ENCODE measurements at regions not wholly inside any gene's neighbourhood (a gene's known extent, or its start where the extent isn't known, plus 50 kb on each side); places are given as distances from the start of the nearest gene placed in this dataset.

DNA sequence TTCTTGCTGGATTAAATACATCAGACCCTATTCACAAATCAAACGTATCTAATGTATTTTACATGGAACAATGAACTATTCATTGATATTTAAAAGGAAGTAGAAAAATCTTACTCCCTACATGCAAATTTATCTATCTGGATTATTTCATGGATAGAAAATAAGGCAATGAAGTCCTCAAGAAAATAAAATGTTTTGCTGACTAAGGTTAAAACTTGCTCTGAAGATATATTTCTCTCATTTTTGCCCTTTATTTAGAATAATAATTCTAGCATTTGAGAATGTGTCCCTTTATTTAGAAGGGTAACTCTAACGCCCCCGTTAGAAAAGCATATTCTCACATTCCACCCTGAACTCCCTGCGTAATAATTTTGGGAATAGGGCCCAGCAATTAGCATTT lies 627.0 kb upstream of the ZP4 start:
- H2AFZ ChIP-seq (ENCODE audit: low read length): no peak overlapping the region
- no peak overlapping the region for H3K9ac ChIP-seq (ENCODE audit: extremely low read depth, insufficient read length, low read length)
- peaks cover 13 to 14% of the 10 kb centered on the region in 2 experiments for H3K9me3 Mint-ChIP-seq
- H3K27me3 Mint-ChIP-seq (ENCODE audit: low read depth): no peaks in the 10 kb centered on the region
- H3K4me2 ChIP-seq (ENCODE audit: insufficient read depth, insufficient read length, low read length): no peak overlapping the region
- H2BK12ac ChIP-seq (ENCODE audit: insufficient read length, low read depth, low read length): no peak overlapping the region
- no peak overlapping the region for H3K18ac ChIP-seq (ENCODE audit: insufficient read length, low read depth, low read length)
- DNase-seq: no peak
- no peak overlapping the region for H4K91ac ChIP-seq (ENCODE audit: insufficient read length, low read depth, low read length)
- no peaks in the 10 kb centered on the region for H3K23me2 ChIP-seq (ENCODE audit: insufficient read length, low read depth, low read length, poor library complexity, severe bottlenecking)
- H3K36me3 Mint-ChIP-seq (ENCODE audit: insufficient read depth in 1 of 3, low read depth in 3 of 3): peaks cover 6 to 18% (median 13%) of the 10 kb centered on the region in 3 experiments; a peak in 6 of 7 replicates
- no peaks in the 10 kb centered on the region for H3K79me2 ChIP-seq (ENCODE audit: insufficient read depth, low read length)
- H3K4me1 ChIP-seq (ENCODE audit: insufficient read depth, low read length): no peaks in the 10 kb centered on the region
- WGBS (ENCODE audit: extremely low coverage, insufficient read length, low lambda C conversion rate): no CpG with 5 or more reads among the region's 4 CpGs
- no peak overlapping the region for H3K14ac ChIP-seq (ENCODE audit: insufficient read depth, low read length)
- no peak overlapping the region for H2BK5ac ChIP-seq (ENCODE audit: insufficient read length, low read length)
- no peak overlapping the region for H2BK15ac ChIP-seq (ENCODE audit: low read depth, low read length)
- no peak overlapping the region for H3K4me3 Mint-ChIP-seq
- no peak overlapping the region for H2BK20ac ChIP-seq (ENCODE audit: low read depth, low read length, poor library complexity, severe bottlenecking)
- H3K56ac ChIP-seq (ENCODE audit: insufficient read length, low read depth, low read length): no peak overlapping the region
- H3K27ac Mint-ChIP-seq: no peak overlapping the region
- no peaks in the 10 kb centered on the region for H3K9me3 ChIP-seq (ENCODE audit: control insufficient read depth, low read depth, low read length)
- H2BK120ac ChIP-seq (ENCODE audit: low read depth, low read length, poor library complexity, severe bottlenecking): no peak overlapping the region
- no peak overlapping the region for H3K4ac ChIP-seq (ENCODE audit: low read depth, low read length)
- no peak overlapping the region for H3K27ac ChIP-seq (ENCODE audit: insufficient read length, low read depth, low read length)
- no peaks in the 10 kb centered on the region for H4K20me1 ChIP-seq (ENCODE audit: control insufficient read depth, insufficient read depth, insufficient read length)
- no peaks in the 10 kb centered on the region for H3K27me3 ChIP-seq (ENCODE audit: insufficient read depth, low read length)
- TF ChIP-seq, protein P1, sequence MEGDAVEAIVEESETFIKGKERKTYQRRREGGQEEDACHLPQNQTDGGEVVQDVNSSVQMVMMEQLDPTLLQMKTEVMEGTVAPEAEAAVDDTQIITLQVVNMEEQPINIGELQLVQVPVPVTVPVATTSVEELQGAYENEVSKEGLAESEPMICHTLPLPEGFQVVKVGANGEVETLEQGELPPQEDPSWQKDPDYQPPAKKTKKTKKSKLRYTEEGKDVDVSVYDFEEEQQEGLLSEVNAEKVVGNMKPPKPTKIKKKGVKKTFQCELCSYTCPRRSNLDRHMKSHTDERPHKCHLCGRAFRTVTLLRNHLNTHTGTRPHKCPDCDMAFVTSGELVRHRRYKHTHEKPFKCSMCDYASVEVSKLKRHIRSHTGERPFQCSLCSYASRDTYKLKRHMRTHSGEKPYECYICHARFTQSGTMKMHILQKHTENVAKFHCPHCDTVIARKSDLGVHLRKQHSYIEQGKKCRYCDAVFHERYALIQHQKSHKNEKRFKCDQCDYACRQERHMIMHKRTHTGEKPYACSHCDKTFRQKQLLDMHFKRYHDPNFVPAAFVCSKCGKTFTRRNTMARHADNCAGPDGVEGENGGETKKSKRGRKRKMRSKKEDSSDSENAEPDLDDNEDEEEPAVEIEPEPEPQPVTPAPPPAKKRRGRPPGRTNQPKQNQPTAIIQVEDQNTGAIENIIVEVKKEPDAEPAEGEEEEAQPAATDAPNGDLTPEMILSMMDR (conservative IDR thresholded peaks at IDR 0.05): no peak
- H2AK5ac ChIP-seq (ENCODE audit: insufficient read length, low read length): no peak overlapping the region
- H3T11ph ChIP-seq (ENCODE audit: low read length): no peak overlapping the region
- H3K23ac ChIP-seq (ENCODE audit: insufficient read length, low read depth, low read length): no peak overlapping the region
- no peak overlapping the region for H4K5ac ChIP-seq (ENCODE audit: insufficient read length, low read depth, low read length)
- no peaks in the 10 kb centered on the region for H3K79me1 ChIP-seq (ENCODE audit: insufficient read depth, low read depth, low read length, poor library complexity, severe bottlenecking)
- H3K4me1 Mint-ChIP-seq: no peaks in the 10 kb centered on the region
- H4K8ac ChIP-seq (replicated peaks; ENCODE audit: insufficient read length, low read depth, low read length): no peak overlapping the region
